ENCODE measurements at regions not wholly inside any gene's neighbourhood (a gene's known extent, or its start where the extent isn't known, plus 50 kb on each side); places are given as distances from the start of the nearest gene placed in this dataset.

- TF ChIP-seq POLR2A (IDR thresholded peaks at IDR 0.05) (no peak), CTCF (IDR thresholded peaks at IDR 0.05) (no peak)
Measured at GRCh38 chr5:68440651-68441050, 225.1 kb downstream of the PIK3R1 start.

All from gastroesophageal sphincter (tissue), 3 donors.